ENCODE measurements at regions not wholly inside any gene's neighbourhood (a gene's known extent, or its start where the extent isn't known, plus 50 kb on each side); places are given as distances from the start of the nearest gene placed in this dataset.
A peak's percentile ranks its signal among the peaks of the same experiment; 100 is the strongest.

DNA sequence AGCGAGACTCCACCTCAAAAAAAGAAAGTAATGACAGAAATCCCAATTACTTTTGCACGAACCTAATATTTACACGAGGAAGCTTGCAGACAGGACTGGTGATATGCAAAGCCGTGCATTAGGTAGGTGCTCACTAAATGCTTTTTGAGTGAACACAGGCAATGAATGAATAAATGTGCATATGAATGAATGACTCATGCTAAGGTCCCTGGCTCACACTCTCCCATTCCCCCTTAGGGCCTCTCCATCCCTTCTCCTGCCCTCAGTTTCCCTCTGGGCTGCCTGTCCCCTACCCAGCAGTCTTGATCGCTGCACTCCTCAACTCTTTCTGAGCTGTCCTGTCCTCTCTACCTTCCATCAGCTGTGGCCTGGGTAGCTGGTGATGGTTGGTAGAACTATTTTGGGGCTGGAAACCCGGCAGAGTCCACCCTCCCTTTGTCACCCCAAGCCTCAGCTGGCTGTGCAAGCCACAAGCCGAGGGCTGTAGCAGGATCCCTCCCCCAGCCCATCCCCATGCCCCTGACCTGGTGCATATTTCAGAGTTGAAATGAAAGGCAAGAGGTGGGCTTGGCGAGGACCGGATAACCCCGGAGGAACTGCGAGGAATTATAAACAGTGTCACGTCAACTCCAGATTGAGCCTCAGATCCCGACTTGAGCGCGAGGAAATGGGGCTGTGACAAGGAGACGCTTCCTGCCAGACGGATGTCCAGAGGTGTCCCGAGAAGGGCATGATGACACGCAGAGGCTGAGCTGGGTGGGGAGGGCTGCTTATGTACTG, 191.7 kb upstream of the GSC start:
- no peak for DNase-seq (ENCODE audit: low spot score in 2 of 2)
- no peak for FAIRE-seq

DNA sequence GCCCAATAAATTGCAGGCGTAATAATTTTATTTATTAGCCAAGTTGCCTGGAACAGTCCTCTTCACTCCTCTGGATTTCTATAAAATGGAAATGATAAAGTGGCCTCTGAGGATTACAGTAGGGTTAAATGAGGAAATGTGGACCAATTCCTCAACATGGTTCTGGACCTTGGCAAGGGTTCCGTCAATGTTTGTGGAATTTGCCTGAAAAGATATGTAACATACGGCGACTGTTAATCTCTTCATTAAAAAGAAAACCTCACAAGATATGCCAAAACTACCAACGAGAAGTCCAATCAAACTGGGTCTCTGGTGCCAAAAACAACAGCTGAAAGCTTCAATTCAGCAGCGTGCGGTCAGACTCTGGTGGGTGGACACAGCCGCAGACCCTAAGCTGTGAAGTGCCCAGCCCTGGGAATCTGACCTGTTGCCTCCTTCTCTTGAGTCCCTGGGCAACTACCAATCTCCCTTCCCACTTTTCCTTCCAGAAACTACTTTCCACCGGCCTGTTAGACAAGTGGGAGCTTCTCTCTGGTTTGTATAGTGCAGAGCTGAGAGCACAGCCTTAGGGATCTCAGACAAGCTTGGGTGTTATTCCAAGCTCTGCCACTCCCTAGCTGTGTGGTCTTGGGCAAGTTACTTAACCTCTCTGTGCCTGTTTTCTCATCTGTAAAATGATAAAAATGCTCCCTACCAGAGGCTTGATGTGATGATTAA, 190.5 kb upstream of the GSC start:
- DNase-seq (ENCODE audit: low spot score in 2 of 2) (no peak), FAIRE-seq (no peak)

DNA sequence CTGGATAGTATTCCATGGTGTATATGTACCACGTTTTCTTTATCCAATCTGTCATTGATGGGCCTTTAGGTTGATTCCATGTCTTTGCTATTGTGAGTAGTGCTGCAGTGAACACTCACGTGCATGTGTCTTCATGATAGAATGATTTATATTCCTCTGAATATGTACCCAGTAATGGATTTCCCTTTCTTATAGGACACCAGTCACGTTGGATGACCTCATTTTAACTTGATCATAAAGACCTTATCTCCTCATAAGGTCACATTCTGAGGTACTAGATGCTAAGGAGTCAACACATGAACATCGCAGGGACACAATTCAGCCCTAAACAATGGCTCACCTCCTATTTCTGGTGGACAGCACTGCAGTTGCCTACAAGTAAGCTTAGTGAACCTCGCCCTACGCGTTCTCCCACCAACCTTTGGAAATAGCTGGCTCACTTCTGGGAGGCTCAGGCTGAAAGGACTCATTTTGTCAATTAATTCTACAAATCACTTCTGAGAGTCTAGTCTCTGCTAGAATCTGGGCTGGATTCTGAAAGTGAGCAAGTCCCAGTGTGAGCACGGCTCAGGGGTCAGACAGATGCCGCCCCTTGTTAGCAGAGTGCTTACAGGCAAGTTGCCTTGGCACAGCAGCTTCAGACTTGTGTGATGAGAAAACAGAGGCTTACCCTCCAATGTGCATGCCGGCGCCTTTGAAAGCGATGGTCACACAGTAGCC, 183.8 kb upstream of the GSC start:
- FAIRE-seq, result no peak
- DNase-seq (ENCODE audit: low spot score in 2 of 2), result no peak

DNA sequence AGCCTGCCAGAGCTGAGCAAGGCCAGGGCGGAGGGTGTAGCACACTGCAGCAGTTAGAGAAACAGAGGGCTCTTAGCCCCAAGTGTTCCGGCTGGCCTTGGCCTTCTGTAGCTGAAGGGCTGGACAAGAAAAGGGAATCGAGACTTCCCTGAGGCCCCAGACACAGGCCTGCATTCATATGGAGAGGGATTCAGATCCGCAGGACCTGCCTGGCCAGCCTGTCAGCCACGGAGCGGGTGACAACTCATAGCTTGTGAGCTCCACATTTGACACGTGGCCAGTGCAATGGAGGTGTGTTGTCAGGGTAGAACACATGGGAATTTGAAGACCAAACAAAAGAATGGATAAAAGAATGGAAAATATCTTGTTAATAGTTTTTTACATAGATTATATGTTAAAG, 182.2 kb upstream of the GSC start:
- no peak for DNase-seq (ENCODE audit: low spot score in 2 of 2)
- FAIRE-seq, result no peak

DNA sequence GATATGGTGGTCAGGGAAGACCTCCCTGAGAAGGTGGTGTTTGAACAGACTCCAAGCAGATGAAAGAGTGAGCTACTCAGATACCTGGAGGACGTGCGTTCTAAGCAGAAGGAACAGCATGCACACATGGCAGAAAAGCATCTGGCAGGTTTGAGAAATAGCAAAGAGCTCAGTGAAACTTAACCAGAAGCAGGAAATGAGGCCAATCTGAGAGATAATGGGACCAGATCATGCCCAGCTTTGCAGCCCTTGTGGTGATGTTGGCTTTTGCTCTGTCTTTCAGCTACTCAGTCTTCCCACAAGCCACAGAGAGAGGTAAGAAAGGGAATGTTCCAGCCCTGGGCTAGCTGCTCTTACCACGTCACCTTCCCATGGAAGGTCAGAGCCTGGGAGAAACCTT, 176.3 kb upstream of the GSC start:
- no peak for DNase-seq (ENCODE audit: low spot score in 2 of 2)
- FAIRE-seq, result no peak

DNA sequence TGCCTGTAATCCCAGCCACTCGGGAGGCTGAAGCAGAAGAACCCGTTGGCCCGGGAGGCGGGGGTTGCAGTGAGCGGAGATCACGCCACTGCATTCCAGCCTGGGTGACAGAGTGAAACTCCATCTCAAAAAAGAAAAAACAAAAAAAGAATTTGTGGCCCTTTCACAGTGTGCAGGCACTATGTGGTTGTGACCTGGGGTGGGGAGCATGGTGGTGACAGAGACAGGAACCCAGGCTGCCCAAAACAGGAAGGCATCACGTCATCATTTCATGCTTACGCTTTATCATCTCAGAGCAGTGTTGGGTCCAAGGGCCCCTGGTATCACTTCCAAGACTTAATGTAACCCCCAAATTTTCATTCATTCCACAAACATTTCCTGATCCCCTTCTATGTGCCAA, 175.7 kb upstream of the GSC start:
- DNase-seq (ENCODE audit: low spot score in 2 of 2) (no peak), FAIRE-seq (no peak)

DNA sequence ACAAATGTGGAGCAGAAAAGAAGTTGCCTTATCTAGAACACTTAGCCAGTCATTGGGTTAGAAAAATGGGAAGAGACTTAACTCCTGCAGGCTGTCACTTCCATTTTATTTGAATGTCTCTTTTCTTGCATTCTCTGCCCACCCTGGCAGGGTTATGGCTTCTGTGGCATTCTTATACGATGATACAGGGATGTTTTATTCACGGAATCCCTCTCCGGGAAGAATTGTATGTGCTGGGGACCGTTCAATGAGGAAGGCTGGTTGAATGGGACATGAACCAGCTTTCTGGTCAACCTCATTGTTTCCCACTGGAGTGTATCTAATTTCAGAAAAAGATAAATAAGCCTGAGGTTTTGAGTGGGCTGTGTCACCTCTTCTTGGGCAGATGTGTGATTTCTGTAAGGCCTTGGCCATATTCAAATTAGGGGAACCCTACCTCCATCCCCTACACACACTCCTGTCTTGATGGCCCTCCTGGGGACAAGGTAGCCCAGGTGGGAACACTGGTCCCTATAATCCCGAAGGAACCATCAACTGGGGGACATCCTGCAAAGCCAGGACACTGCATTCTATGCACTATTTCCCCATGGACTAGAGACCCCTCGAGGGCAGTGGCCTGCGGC, 174.8 kb upstream of the GSC start:
- no peak for DNase-seq (ENCODE audit: low spot score in 2 of 2)

DNA sequence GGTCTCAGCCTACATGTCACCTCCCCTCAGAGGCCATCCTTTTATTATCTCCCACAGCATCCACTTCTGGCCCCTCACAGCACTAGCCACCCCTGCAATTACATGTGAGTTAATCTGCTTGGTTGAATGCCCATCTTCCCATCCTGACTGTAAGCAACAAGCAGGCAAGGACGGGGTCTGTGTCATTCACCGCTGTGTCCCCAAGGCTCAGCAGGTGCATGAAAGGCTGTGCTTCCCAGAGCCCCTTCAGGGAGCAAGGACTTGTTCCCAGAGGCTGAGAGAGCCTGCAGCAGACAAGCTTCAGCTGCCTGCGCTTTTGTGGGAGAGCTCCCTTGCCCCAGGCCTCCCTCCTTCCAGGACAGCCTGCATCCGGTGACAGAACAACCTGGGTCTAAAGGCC, 172.7 kb upstream of the GSC start:
- DNase-seq (ENCODE audit: low spot score in 2 of 2) (no peak), FAIRE-seq (no peak)

More for the DNA sequence above, 174.8 kb upstream of the GSC start:
- no peak for FAIRE-seq

DNA sequence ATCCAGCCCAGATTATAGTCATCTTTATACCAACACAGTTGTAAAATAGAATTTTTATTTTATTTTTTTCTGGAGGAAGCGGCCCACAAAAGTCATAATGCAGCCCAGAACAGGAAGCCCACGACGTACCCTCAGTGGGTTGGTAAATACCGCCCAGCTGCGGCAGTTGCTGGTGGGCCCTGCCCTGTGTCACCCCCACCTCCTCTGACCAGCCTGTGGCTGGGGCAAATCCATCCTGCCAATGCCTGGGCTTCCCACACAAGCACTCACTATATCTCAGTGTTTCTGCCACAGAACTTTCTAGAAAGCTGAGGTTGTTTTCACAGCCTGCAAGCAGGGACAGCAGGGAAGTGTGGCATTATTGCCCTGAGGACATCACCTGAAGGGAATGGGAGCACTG, 171.4 kb upstream of the GSC start:
- no peak for DNase-seq (ENCODE audit: low spot score in 2 of 2)
- FAIRE-seq, result no peak

DNA sequence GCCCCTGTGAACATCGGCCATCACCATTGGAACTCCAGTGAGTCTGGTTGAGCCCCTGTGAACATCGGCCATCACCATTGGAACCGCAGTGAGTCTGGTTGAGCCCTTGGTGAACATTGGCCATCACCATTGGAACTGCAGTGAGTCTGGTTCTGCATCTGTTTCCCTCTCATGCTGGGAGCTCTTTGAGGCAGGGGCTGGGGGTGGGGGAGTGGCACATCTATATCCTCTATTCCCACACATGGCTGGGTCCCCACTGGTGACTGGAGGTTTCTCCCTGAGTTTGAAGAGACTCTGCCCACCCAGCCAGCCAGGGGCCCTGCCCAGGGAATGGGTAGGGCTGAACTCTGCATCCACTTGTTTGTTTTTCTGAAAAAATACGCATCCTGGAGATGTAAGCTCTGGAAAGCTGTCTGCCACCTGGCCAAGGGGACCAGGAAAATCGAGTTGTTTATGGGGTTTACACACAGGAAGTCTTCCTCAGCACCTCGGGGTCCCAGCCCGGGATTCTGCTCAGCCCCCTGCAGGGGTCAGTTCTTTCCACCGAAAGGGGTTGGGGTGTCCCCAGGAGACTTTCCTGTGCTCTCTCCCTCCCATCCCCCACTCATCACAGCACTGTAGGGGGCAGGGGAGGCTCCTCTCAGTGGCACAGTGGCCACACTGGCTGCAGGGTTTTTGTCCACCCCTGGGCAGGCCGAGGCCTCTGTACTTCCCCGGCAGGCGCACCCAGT, 170.5 kb upstream of the GSC start:
- FAIRE-seq, result no peak
- no peak for DNase-seq (ENCODE audit: low spot score in 2 of 2)

DNA sequence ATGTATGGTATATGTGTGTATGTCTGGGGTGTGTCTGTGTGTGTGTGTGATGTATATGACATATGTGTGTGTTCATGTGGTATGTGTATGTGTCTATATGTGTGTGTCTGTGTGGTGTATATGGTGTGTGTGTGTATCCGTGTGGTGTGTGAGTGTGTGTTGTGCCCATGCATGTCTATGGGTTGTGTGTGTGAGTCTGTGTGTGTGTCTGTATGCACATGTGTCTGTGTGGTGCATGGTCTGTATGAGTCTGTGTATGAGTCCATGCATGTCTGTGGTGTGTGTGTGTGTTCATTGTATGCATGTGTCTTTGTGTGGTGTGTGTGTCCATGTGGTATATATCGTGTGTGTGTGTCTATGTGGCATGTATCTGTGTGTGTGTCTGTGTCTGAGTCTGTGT, 168.1 kb upstream of the GSC start:
- DNase-seq (ENCODE audit: low spot score in 2 of 2), result no peak
- no peak for FAIRE-seq

DNA sequence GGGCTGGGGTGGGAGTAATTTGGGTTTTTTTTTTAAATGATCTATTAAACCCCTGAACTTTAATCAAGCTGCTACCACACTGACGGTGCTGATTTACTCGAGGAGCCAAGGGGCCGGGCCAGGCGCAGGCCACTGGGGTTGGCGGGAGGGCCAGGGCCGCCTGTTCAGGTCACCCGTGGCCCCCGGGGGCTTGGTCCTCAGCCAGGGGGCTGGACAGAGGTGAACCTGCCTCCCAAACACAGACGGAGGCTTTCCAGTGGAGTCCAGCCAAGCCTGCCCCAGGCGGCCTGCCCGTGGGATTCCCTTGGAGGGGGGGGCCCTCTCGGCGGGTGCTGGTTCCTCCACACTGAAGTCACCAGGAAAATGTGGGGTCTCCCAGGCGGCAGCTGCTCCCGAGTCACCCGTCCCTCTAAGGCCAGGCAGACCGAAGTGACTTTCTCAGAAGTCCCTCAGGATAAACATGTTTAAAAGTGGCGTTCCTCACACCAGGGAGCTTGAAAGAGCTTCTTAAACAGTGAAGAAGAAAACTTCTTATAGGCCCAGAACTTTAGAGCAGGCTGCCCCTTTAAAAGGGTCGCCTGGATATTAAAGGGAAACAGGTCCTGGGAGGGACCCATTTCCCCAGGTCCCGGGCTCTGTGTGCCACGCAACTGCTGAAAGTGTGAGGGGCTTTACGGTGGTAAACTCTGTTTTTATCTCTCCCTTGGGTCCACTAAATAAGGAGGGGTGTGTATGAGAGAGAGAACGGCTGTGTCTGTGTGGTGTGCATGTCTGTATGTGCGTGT, 167.2 kb upstream of the GSC start:
- DNase-seq (ENCODE audit: low spot score in 2 of 2) (peak in 1 of 2 donors; percentile 39), FAIRE-seq (no peak)

DNA sequence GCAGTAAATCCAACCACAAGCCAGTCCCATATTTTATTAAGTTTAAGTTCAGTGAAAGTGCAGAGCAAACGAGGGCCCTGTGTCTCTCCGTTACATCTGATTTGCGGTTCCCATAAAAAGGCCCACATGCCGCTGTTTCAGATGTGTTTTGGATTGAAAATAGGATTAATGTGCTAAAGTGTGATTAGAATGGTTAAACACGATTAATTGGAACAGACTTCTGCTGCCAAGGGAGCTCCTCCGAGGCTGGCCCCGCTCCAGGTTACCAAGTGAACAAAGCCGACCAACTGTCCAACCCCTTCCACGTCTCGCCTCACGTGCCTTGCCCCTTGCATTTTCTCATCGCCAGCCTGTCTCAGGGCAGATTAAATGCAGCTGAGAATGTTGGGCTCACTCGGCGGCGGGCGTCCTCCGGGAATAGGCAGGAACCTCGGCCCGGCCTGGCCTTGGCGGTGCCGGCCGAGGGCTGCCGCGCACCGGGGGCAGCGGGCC, 166.5 kb upstream of the GSC start:
- DNase-seq (ENCODE audit: low spot score in 2 of 2) (peak; percentile 56 to 78), FAIRE-seq (no peak)

DNA sequence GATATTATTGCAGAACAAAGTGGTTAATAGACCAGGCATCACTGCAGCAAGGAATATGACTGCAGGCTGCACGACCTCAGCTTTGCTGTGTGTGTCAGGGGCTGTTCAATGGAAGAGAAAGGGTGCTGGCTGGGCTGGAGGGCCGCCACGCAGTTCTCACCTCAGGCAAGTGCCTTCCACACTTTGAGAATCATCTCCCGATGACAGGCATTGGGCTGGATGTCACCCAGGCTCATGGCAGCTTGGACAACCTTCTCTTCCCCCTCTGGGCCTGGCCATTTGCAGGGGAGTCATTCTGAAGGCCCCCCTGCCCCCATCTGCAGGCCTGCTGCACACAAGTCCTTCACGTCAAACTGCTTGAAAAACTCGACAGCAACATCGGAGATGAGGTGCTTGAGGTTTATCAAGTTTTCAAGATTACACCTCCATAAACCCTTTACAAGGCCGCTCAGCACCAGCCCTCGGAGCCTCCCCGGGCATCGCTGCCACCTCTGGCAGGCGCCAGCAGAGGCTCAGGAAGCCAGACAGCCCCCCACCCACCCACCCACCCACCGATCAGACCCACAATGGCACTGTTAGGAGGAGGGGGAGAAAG, 165.9 kb upstream of the GSC start:
- FAIRE-seq (no peak), DNase-seq (ENCODE audit: low spot score in 2 of 2) (no peak)

DNA sequence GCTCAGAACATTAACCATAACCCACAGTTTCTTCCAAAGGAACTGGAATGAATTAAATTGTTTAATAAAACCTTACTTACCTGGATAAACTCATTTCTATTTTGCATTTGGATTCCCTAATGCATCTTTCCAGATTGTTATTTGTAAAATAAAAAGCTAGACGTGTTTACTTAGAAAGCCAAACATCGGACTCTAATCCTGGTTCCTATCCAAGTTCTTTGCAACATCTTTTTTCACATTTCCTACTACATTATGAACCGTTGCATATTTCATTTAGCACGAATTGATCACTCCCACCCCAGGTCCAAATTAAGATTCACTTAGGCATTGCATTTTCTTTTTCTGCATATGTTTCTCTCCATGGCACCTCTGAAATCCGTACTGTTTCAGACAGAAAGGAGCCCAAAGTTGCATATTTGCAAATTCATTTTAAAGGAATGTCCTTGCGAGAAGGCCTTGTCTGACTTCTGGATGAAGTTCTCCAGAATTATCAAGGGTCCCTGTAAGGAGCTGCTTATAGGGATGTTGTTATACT, 164.4 kb upstream of the GSC start:
- no peak for FAIRE-seq

DNA sequence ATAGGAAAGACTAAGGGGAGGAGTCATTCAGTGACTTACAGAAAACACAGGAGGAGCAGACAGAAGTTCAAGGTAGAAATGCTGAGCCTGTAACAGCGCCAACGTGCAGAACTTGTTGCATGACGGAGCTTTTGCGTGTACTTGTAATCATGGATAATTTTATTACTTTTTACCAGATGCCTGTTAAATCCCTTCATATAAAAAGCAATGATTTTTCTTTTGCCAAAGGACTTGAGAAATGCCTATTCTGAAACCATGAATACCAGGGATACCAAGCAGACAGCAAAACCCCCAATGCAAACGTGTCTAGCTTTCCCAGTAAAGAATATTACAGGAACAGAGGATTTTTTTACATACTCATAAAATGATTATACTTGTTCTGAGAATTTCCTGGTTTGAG, 163.6 kb upstream of the GSC start:
- FAIRE-seq, result no peak
- DNase-seq (ENCODE audit: low spot score in 2 of 2), result no peak

More for the DNA sequence above, 164.4 kb upstream of the GSC start:
- DNase-seq (ENCODE audit: low spot score in 2 of 2), result no peak

DNA sequence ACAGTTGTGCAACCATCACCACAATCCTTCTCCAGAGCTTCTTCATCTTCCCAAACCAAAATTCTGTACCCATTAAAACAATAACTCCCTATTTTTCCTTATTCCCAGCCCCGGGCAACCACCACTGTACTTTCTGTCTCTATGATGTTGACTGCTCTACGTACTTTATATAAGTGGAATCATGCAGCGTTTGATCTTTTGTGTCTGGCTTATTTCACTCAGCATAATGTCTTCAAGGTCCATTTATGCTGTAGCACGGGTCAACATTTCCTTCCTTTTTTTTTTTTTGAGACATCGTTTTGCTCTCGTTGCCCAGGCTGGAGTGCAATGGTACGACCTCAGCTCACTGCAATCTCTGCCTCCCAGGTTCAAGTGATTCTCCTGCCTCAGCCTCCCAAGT, 162.7 kb upstream of the GSC start:
- DNase-seq (ENCODE audit: low spot score in 2 of 2), result no peak
- no peak for FAIRE-seq

DNA sequence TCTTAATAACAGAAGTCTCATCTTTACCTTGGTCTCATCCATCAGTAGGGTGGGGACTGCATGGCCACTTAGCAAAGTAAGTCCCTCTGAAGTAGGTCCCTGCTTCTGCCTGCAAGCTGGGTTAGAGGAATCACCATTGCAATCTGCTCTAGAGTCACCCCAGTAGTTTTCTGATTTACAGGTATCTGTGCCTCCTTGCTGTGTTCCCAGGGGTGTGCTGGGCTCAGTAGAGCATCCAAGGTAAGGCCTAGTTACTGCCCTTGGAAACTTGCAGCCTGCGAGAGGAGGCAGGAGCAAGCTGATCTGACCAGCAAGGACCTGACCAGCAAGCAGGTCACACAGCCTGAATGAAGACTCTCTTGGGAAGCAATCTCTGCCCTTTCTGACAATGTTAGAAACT, 160.8 kb upstream of the GSC start:
- DNase-seq (ENCODE audit: low spot score in 2 of 2), result no peak
- no peak for FAIRE-seq

DNA sequence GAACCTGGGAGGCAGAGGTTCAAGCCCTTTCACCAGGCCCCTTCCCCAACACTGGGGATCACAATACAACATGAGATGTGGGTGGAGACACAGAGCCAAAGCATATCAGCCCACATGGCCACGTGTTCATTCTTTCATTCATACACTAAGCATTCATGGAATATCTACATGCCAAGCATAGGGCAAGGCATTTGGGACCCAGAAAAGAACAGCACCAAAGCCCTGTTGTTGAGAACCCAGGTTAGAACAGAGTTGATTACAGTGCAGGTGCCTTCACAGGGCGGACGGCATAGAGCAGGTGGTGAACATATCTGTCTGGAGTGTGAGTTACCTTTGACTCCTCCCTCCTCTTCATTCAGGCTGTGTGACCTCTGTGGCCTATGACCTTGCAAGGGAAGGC, 159.4 kb upstream of the GSC start:
- no peak for FAIRE-seq

More for the DNA sequence above, 159.4 kb upstream of the GSC start:
- DNase-seq (ENCODE audit: low spot score in 2 of 2), result no peak

Data from frontal cortex (tissue), 3 donors.